Keratinocyte (primary cell): ENCODE measurements at regions not wholly inside any gene's neighbourhood (a gene's known extent, or its start where the extent isn't known, plus 50 kb on each side); places are given as distances from the start of the nearest gene placed in this dataset.

Experiments used
- EZH2 ChIP-seq: IDR thresholded peaks from one replicate; pipeline ENCODE4 v1.6.1; 2012; ENCODE audit warnings: inconsistent platforms, mild to moderate bottlenecking, low read length, moderate library complexity
- TF ChIP-seq, protein P1 (sequence below), 3 experiments: IDR thresholded peaks in 1 of 3; conservative IDR thresholded peaks in 1 of 3; optimal IDR thresholded peaks in 1 of 3; 2 replicates in 2 of 3; 3 replicates in 1 of 3; pipeline versions ENCODE3 to v1.5.1; 2011; ENCODE audit warnings: low read length in 3 of 3, mild to moderate bottlenecking in 3 of 3, moderate library complexity in 2 of 3, control low read depth in 1 of 3, inconsistent platforms in 1 of 3; ENCODE audit not compliant: insufficient read depth in 2 of 3; ENCODE audit errors: extremely low read depth in 1 of 3

GRCh38 chr2:181766129-181766528 lies 85.8 kb upstream of the NEUROD1 start:
- TF ChIP-seq, protein P1, sequence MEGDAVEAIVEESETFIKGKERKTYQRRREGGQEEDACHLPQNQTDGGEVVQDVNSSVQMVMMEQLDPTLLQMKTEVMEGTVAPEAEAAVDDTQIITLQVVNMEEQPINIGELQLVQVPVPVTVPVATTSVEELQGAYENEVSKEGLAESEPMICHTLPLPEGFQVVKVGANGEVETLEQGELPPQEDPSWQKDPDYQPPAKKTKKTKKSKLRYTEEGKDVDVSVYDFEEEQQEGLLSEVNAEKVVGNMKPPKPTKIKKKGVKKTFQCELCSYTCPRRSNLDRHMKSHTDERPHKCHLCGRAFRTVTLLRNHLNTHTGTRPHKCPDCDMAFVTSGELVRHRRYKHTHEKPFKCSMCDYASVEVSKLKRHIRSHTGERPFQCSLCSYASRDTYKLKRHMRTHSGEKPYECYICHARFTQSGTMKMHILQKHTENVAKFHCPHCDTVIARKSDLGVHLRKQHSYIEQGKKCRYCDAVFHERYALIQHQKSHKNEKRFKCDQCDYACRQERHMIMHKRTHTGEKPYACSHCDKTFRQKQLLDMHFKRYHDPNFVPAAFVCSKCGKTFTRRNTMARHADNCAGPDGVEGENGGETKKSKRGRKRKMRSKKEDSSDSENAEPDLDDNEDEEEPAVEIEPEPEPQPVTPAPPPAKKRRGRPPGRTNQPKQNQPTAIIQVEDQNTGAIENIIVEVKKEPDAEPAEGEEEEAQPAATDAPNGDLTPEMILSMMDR (optimal IDR thresholded peaks at IDR 0.05 in 1 of 3, IDR thresholded peaks at IDR 0.05 in 1 of 3, conservative IDR thresholded peaks at IDR 0.05 in 1 of 3; ENCODE audit: extremely low read depth in 1 of 3, insufficient read depth in 2 of 3, low read length in 3 of 3), result no peak
- TF ChIP-seq EZH2, result no peak
